GM18909 (cell line): ENCODE measurements at regions not wholly inside any gene's neighbourhood (a gene's known extent, or its start where the extent isn't known, plus 50 kb on each side); places are given as distances from the start of the nearest gene placed in this dataset.
"Not testable (repeated sequence)": the region's sequence is repeated elsewhere in the genome, so short reads cannot be mapped to it uniquely, and the experiment has no call there.

ENCODE experiments used
- ATAC-seq: cut with Tn5 transposase; IDR thresholded peaks from one replicate; pipeline ENCODE4 v1.9.1; 2021; ENCODE audit warnings: mild to moderate bottlenecking; ENCODE audit not compliant: unreplicated experiment, poor library complexity

DNA sequence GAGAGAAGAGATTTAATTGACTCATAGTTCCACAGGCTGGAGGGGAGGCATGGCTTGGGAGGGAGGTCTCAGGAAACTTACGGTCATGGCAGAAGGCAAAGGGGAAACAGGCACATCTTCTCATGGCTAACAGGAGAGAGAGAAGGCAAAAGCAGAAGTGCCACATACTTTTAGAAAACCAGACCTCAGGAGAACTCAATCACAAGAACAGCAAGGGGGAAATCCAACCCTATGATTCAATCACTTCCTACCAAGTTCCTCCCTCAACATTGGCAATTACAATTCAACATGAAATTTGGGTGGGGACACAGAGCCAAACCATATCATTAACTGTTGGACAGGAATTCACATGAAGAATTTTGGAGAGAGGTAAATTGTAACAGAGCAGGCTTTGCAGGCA is 485.3 kb upstream of the PITX2 start:
- no peak for ATAC-seq

DNA sequence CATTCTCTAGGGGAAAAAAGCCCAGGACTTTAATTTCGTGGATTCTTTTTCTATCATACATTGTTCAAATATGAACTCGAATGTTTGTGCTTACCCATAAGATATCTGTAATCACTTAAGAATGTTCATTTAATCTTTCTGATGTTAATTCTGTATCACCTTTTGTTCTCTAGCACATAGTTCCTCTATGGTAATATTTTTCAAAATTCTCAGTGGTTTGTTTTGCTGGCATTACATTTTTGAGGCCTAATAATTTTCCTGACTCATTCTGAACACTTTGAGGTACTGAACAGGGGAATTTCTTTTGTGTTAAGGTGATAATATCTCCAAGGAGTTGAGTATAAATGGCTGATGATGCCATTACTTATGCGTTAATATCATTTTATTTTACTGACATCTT is 490.7 kb upstream of the PITX2 start:
- ATAC-seq: no peak

DNA sequence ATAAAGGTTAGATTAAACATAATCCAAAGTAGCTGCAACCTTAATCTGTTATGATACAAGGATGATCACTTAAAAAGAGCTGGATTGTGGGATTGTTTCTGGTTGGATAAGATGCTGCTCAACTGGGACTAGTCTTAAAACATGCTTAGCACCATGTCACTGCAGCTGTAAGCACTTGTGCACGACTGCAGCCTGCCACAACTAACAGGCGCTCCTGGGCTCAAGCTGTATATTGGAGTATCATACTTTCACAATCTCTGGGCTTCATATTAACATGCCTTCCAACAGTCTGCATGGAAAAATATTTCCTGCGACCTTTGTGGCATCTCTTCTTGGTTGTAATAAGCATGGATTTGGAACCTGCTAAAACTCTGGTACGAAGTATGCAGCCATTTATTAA is 493.0 kb upstream of the PITX2 start:
- no peak for ATAC-seq

DNA sequence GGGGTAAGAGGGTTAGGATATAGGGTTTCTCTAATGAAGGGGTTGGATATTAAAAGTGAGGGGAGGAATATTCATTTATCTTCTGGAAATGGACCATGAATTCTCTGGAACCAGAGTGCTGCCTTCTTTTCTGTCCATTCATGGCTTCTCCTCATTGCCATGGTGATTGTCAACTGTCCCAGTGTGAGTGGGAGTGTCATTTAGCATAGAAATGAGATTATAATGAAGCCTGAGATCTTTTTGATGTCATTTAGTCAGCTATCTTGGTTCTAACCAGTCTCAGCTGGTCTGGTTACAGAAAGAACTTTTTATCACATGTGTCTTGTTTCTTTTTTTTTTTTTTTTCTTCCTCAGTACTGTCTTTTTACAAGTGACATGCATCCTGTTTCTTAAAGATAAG is 497.3 kb upstream of the PITX2 start:
- ATAC-seq: no peak

DNA sequence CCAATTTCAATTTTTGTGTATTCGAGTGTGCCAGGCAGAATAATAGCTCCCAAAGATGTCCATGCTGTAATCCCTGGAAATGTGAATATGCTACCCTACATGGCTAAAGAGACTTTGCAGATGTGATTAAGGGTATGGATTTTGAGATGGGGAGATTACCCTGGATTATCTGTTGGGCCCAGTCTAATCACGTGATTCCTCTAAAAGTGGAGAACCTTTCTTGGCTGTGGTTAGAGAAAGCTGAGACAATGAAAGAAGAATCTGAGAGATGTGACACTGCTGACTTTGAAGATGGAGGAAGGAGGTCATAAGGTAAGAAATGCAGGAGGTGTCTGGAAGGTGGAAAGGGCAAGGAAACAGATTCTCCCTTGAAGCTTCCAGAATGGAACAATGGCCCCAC is 503.5 kb upstream of the PITX2 start:
- no peak for ATAC-seq

DNA sequence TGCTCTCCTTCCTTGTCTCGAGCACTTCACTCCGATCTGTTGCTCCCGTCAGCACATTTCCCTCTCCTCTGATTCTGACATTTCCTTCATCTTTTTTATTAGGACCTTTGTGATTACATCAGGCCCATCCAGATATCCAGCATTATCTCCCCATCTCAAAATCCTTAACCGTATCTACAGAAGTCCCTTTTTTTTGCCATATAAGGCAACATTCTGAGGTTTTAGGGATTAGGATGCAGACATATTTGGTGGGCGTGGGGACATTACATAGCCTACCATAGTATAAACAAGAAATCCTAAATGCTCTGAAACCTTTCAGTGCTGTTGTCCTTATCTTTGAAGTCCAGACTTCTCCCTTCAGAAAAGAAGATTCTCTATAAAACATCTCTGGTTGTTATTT is 505.0 kb upstream of the PITX2 start:
- no peak for ATAC-seq

DNA sequence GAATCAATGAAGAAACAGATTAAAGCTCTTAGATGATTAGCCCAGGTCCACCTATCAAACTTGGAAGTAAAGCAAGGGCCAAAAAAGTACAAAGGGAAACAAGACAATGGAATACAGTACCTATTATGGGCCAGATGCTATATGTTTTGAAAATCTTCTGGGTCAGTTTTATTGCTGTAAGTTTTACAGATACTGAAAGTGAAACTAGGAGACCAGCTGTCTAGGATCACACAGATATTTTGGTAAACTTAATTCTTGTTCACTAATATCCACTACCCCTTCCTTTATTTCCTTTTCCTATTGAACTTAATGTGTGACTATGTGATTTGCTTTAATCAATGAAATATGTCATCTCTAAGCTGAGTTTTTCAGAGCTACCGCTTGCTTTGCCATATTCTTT is 505.4 kb upstream of the PITX2 start:
- ATAC-seq: peak; percentile 51

DNA sequence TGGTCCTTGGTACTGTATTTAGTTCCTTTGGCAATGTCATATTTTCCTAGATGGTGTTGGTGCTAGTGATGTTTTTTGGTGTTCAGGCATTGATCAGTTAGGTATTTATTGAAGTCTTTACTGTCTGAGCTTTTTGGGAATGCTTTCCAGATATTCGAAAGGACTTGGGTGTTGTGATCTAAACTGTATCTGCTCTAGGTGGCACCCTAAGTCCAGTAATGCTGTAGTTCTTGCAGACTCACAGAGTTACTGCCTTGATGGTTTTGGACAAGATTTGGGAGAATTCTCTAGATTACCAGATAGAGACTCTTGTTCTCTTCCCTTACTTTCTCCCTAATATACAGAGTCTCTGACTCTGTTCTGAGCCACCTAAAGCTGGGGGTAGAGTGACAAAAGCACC is 513.6 kb upstream of the PITX2 start:
- ATAC-seq: no peak

DNA sequence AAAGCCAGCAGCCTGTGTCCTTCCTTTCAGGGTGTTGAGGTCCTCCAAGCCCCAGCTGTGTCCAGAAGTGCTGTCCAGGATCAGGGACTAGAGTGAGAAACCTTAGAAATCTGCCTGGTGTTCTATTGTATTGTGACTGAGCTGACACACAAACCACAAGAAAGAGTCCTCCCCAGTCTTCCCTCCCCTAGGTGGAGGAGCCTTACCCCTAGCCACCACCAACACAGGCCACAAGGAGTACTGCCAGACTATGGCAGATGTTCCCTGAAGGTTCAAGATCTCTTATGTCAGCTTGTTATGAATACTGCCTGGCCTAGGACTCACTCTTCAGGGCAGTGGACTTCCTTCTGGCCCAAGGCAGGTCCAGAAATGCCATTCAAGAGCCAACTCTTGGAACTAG is 514.1 kb upstream of the PITX2 start:
- ATAC-seq: no peak

DNA sequence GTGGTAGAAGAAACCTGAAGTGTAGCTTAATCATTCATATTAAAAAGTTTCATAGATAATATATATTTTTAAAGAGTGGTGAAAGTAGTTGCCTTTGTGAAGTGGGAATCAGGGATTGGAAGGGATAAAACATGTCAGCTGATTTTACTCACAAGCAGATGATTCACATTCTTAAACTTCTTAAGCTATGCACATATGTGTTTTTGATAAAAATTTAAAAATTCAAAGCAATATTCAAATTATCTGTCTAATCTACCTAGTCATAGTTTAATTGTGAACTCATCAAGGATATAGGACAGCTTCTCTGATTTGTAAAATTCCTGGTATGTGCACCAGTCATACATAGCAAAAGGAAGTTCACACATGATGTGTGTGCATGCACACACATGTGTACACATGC is 520.6 kb upstream of the PITX2 start:
- no peak for ATAC-seq

DNA sequence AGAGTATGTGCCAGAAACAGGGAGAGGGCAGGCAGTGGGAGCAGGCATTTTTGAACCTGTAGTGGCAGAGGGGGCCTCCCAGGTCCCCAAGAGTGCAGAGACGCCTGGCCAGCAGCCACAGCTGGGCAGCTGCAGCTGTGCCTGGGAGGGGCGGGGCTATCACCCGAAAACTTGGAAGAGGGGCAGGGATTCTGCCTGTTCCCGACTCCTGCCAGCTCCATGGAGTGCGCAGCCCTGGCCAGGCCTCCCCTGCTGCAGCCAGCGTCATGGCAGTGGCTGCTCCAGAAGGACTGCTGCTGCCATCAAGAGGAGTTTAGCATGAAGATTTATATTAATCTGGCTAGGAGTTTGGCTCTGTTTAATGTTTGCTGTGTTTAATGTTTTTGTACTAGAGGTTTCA is 532.1 kb upstream of the PITX2 start:
- ATAC-seq: no peak

DNA sequence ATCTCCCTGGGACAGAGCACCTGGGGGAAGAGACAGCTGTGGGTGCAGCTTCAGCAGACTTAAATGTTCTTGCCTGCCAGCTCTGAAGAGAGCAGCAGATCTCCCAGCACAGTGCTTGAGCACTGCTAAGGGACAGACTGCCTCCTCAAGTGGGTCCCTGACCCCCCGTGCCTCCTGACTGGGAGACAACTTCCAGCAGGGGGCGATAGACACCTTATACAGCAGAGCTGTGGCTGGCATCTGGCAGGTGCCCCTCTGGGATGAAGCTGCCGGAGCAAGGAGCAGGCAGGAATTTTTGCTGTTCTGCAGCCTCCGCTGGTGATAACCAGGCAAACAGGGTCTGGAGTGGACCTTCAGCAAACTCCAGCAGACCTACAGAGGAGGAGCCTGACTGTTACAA is 541.7 kb upstream of the PITX2 start:
- ATAC-seq: not testable (repeated sequence)

DNA sequence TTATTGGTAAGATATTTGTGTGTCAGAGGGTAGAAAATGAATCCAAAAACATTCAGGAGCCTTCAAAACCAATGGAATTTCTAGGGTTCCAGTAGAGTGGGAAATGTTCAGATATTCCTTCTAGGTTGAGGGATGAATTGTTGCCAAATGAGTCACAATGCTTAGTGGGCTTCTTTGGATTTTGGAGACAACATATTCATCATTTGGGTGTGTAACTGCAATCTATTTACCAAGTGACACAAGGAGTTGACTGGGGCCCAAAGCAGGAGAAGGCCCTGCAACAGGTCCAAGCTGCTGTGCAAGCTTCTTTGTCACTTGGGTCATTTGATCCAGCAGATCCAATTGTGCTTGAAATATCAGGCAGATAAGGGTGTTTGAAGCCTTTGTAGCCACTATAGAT is 551.5 kb upstream of the PITX2 start:
- no peak for ATAC-seq

DNA sequence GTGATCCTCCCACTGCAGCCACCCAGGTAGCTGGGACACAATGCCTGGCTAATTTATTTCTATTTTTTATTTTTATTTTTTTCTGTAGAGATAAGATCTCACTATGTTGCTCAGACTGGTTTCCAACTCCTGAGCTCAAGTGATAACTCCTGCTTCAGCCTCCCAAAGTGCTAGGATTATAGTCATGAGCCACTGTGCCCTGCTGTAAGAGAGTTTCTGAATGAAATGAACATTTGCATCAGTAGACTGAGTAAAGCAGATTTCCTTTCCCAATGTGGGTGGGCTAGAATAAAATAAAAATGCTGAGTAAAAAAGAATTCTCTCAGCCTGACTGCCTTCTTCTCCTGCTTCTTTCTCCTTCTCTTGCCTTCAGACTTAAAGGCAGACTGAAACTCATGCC is 555.4 kb upstream of the PITX2 start:
- no peak for ATAC-seq

DNA sequence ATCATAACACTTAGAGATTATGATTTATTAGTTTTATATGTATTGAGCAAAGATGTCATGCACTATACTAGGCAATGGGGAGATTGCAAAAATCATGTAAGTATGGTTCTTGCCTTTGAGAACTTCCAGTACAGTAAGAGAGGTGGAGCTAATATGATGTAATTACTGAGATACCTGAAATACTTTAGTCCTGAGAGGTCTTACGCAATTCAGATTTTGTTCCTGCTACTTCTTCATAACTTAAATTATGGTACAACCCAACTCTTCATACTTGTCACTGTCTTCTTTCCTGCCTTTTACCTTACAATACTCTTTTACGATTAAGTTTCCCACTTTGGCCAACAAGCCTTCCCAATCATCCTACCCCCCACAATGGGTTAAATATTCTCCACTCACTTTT is 564.2 kb upstream of the PITX2 start:
- no peak for ATAC-seq

DNA sequence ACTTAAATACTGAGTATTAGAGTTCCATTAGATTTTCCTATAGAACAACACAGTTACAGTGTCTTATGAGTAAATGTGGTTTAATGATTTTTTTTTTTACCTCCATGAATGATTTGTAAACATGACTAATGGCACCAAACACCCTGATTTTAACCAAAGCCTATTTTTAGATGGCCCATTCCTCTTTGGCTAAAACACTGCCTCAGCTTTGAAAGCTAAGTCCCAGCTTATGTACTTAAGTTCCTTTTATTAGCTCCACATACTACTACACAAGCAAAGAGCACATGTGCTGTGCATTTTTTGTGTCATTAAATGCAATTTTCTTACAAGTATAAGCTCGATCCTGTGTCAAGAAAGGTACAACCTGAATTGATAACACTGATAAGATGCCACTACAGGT is 575.6 kb upstream of the PITX2 start:
- no peak for ATAC-seq

DNA sequence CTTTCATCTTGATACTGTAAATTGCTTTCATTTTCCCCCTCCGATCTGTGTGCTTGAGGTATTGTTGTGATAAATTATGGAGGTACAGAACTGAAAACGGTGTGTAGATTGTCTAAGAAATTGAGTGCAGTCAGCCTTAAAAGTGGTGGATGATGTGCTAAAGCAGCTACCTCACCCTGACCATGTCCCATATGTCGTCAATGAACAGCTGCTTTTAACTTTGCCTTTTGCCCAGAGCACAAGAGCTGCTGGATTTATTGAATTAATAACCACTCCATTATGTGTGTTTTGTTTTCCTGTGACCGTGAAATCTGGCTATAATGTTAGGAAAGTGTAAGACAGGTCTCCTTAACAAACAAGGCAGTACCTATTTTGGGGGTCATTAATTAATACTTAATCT is 581.9 kb upstream of the PITX2 start:
- ATAC-seq: no peak

DNA sequence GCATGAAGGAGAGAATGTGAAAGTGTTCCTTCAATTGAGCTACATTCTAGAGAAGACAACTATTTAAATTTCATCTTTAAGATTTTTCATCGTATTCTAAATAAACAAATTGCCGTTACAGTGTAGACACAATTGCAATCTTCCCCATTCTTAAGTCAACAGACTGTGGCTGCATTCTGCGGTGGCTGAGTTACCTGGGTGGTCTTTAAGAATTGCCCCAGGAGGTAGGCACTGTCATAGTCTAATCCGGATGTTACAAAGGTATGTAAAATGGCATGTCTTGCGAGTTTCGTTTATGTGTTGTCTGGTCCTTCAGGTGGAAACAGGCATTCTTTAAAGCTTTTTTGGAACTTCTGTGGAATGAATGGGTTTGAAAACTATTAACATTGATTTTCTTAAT is 586.1 kb upstream of the PITX2 start:
- no peak for ATAC-seq

DNA sequence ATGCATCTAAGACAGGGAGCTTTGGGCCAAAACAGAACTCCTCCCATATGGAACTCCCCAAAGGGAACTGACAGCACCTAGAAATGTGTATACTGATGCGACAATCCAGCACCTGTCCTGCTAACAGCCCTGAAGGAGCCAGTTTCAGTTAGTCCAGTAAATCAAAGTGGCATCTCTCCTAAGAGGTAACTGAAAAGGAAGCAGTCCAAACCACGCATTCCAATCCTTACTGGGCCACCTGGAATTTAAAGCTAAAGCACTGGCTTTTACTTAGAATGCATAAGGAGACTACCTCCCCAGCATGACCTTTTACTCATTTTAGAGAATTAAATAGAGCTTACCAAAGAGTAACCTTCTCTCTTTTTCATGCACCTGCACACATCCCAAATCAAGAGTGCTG is 586.8 kb upstream of the PITX2 start:
- ATAC-seq: no peak

DNA sequence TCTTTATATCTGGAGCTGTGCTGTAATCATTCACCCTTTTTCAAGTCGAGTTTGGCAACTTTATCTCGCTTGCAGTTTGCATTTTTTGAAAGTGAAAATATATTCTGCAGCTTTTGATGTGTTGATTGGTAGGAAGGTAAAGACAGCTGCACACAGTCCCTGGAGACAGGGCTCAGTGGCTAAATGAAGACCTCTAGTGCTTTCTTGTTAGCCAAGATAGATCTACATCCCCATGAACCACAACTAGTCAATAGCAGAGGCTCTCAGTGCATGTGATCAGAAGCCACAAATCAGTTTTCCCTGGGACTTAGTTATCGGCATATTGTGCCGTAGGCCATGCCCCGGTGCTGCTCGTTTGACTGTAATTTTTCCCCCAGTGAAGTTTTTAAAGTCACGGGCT is 587.7 kb upstream of the PITX2 start:
- no peak for ATAC-seq

DNA sequence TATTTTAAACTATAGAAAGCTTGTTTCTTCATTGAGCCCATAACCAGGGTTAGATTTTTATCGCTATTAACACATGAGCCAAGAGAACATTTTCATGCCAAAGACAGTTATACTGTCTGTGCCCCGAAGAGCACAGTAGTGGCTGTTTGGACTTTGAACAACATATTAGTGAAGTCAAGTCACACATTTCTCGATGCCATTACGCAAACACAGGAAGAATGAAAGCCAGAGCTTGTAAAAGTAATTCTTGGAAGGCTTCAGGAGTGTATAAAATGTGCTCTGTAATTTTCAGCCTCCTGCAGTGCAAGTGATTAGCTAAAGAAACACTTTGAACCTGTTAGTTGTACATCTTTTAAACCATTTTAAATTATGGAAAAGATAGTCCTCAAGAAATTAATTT is 590.7 kb upstream of the PITX2 start:
- ATAC-seq: no peak

DNA sequence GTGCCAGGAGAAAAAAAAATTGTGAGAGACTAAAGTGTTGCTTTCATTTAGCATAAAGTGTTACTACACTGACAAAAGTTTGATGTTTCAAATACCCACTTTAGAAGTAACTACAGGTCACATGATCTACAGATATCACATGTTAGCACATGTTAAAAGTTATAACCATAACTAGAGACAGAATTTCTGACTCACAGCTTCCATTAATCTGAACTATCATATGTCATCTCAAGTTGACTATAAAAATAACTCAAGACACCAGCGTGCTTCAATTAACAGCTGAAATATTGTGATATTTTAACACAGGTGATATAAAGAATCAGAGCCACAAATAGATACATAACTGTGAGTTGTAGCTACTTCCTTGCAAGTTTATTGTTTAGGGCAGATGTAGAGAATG is 591.5 kb upstream of the PITX2 start:
- no peak for ATAC-seq

DNA sequence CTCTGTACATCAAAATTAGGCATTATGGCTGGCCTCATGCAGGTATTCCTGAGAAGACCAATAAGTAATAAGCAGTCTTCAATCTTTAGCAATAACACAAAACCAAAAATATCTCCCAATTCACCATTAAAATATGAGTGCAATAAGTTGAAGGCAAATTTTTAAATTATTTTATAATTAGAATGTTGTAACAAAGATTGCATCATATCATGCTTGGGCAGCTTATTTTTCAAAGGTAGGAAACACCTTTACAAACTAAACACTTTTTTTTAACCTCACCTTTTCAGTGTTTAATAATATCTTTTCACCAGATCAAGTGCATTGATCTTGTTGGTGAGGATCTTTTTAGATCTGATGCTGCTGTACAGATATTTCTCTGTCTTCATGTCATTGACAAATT is 592.9 kb upstream of the PITX2 start:
- no peak for ATAC-seq

DNA sequence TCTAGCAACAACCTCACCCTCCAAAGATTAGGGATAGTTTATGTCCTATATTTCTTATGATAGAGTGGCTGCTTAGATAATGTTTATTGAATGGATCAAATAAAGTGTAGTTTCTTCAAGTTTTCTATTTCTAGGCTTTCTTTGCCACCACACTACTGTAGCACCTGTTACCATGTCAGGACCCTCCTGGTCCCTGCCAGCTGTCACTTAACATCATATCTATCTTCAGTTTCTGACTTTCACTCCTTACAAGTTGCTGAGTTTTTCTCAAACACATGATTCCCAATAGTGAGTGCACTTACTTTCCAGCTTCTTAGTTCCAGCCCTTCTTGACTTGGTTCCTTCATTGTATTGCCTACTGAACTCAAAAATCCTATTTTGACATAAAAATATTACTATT is 593.9 kb upstream of the PITX2 start:
- no peak for ATAC-seq
